GM18498 (cell line): ENCODE measurements at regions not wholly inside any gene's neighbourhood (a gene's known extent, or its start where the extent isn't known, plus 50 kb on each side); places are given as distances from the start of the nearest gene placed in this dataset.

Experiments used
- ATAC-seq: cut with Tn5 transposase; IDR thresholded peaks from one replicate; pipeline ENCODE4 v1.9.1; 2021; ENCODE audit warnings: mild to moderate bottlenecking, moderate library complexity; ENCODE audit not compliant: unreplicated experiment

- ATAC-seq: no peak
Observed at GRCh38 chr19:28021259-28022185, 1191.4 kb downstream of the UQCRFS1 start.

DNA sequence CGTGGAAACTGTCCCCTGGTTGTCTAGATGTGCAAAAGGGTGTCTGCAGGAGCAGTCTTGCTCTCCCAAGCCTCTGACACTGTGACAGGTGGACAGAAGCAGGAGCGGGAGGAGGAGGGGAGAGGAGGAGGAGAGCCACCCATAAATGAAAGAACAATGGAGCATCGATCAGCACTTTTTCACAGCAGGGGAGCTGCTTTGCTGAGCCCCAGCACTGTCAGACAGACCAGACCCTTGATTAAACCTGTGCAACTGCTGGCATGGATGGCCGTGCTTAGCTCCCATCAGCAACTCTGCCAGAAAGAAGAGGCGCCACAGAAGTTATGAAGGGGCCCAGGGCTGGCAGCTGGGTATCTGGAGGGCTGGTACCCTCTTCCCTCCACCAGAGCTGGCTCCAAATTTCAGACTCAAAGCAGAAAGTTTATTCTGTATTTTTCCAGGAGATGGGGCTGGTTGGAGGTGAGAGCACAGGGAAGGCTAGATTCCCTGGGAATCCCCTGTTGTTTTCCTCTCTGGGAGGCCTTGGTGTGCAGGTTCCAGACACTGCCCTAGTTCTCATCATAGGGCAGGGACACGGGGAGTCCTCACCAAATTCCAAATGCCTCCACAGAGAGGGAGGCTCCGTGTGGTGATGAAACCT is 1192.2 kb downstream of the UQCRFS1 start:
- ATAC-seq: no peak

DNA sequence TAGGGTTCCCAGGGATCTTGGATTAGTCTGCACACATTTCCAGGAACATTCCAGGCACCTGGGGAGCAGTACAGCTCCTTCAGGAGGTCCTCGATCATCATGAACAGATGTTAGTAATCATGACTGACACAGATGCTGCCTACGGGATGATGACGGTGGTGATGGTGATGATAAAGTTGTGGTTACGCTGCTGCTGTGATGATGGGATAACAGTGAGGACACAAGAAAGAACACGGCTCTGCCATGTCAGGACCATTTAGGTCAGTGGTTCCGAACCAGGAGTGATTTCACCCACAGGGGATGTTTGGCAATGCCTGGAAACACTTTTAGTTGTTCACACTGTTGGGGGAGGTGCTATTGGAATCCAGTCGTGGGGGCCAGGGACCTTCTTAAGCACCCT is 1193.0 kb downstream of the UQCRFS1 start:
- no peak for ATAC-seq

DNA sequence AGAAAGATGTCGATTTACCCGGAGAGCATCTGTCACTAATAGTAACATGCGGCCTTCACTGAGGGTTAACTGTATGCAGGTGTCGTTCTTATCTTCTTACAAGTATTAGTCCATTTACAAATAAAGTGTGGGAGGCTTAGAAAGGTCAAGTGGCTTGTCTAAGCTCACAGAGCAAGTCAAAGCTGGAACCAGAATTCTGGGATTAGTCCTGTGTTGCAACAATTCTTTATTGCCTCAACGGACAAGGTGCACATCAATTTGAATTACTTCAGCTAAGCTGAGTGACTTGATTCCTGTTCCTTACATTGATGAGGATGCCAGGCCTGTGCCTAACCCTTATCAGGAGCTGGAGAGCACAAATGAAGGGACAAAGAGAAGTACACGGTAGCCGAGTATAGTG is 1193.6 kb downstream of the UQCRFS1 start:
- no peak for ATAC-seq

DNA sequence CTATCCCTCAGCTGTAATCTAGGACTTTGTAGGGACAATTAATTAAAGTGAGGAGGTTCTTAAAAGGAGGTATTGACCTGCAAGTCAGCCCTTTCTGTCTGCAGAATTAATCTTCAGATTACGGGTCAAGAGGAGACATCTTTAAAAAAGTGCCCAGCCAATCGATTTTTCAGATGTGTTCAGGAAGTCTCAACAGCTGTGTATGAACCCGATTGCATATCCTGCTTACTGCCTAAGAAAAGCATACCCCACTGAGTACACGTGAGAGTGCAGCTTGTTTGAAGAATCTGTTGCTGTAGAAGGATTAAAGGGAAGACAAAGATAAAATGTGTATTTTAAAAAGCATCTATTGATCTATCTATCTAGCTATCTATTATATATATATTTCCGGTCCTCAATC is 1194.5 kb downstream of the UQCRFS1 start:
- ATAC-seq: no peak

GRCh38 chr19:28014615-28015405 is 1198.1 kb downstream of the UQCRFS1 start:
- no peak for ATAC-seq

DNA sequence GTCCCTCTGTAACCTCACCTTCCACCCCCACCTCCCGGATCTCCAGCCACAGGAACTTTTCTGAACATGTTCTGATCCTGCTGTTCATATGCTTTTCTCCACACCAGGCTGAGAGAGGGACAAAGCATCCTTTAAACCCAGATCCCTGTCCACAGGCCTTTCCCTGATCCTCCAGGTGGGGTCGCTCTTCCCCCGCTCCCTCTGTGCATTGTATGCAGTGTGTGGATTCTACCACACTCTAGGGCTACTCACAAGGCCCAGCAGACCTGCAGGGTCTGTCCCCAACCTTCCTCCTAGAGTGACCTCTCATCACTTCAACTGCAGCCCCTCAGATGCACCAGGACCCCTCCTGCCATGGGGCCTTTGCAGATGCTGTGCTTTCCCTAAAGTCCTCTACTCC is 1200.6 kb downstream of the UQCRFS1 start:
- ATAC-seq: no peak

GRCh38 chr19:28010656-28011055 is 1202.3 kb downstream of the UQCRFS1 start:
- ATAC-seq: no peak

DNA sequence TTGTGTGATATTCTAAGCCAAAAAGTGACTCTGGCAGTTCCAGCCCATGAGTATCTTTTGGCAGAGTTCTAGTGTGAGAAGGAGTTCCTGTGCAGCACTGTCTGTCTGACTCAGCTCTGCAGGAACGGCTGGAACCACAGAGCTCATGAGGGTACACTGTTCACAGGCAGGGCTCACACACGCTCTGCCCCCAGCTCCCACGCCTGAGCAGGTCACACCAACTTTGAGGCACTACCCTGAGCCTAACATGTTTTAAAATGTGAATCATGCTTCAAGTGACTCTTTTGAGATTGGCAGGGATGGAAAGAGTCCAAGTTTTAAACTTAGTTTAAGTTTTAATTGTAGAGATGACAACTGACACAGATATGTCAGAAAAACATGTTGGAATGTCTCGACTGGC is 1203.3 kb downstream of the UQCRFS1 start:
- ATAC-seq: no peak

GRCh38 chr19:28008695-28009094 is 1204.3 kb downstream of the UQCRFS1 start:
- ATAC-seq: no peak

DNA sequence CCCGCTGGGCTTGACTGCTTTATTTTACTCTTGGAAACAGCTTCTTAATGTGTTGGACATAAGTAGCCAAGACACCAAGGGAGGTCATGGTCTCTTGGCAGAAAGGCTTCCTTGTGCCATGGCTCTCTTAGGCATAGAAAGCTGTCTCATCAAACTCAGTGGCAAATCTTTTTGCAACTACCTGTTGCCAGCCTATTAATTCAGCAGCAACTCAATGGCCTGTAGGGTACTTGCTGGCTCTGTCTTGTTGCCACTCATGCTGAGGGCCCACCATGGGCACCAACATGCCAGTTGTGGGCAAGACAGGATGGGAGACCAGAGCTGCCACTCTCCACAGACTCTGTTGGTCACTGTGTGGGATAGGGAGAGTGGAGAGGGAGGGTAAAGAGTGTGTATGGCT is 1209.4 kb downstream of the UQCRFS1 start:
- no peak for ATAC-seq

DNA sequence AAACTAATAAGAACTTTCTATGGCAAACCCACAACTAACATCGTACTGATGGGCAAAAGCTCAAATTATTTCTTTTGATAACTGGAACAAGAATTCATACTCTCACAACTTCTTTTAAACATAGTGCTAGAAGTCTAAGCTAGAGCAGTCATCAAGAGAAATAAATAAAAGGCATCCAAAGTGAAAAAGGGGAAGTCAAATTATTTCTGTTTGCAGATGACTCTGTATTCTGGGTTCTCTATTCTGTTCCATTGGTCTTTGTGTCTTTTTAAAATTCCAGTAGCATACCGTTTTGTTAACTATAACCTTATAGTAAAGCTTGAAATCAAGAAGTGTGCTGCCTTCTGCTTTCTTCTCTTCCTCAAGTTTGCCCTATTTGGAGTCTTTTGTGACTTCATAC is 1215.9 kb downstream of the UQCRFS1 start:
- no peak for ATAC-seq

- no peak for ATAC-seq
Observed at GRCh38 chr19:27993619-27994570, 1219.1 kb downstream of the UQCRFS1 start.

- ATAC-seq: no peak
Observed at GRCh38 chr19:27986299-27986698, 1226.7 kb downstream of the UQCRFS1 start.

- ATAC-seq: no peak
Observed at GRCh38 chr19:27975419-27976005, 1237.4 kb downstream of the UQCRFS1 start.

DNA sequence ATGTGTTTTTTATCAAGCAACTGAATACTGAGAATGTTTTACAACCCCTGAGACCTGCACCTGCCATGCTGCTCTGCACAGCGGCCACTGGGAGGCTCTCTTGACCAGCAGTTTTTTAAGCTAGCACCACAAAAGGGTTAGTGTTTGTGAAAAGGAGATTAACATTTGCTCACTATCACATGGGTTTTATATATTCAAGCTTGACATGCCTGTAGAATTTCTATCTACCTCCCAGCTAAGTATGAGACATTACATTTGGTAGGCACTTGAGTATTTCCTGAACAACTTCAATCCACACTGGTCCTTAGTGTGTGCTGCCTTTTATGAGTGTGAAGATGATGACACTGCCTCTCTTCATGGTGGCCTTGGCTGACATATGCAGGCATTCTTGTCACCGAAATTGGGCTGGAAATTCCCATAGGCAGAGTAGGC is 1238.9 kb downstream of the UQCRFS1 start:
- no peak for ATAC-seq

GRCh38 chr19:27972291-27973040 is 1240.5 kb downstream of the UQCRFS1 start:
- ATAC-seq: no peak

DNA sequence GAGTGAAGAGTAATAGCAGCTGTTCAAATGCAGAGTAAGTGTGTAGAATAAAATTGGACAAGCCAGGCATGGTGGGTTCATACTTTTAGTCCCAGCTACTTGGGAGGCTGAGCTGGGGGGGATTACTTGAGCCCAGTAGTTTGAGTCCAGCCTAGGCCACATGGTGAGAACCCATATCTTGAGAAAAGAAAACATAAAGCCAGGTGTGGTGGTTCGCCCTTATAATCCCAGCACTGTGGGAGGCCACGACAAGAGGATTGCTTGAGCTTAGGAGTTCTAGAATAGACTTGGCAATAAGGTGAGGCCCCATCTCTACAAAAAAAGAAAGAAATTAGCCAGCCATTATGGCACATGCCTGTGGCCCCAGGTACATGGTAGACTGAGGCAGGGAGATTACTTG is 1241.1 kb downstream of the UQCRFS1 start:
- ATAC-seq: no peak

DNA sequence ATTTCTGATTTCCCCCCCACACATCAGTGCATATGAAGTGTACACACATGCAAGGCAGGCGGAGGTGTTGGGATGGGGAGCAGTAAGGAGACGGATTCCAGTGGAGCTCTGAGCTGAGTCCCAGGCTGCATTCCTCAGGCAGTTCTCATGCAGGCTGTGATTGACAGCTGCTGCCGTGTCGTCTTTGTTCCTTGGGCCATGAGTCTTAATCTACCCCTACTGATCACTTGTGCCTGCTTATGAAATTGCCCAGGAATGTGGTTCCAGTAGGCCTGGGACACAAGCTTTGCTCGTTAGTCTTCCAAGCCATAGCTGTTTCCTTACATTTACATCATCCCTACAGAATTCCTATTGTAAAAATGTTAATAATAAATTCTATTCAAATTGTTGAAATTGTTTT is 1241.9 kb downstream of the UQCRFS1 start:
- no peak for ATAC-seq
